HG03571 (cell line): ENCODE measurements at regions not wholly inside any gene's neighbourhood (a gene's known extent, or its start where the extent isn't known, plus 50 kb on each side); places are given as distances from the start of the nearest gene placed in this dataset.

Source experiments
- ATAC-seq: cut with Tn5 transposase; IDR thresholded peaks from one replicate; pipeline ENCODE4 v1.9.1; 2021; ENCODE audit not compliant: unreplicated experiment

DNA sequence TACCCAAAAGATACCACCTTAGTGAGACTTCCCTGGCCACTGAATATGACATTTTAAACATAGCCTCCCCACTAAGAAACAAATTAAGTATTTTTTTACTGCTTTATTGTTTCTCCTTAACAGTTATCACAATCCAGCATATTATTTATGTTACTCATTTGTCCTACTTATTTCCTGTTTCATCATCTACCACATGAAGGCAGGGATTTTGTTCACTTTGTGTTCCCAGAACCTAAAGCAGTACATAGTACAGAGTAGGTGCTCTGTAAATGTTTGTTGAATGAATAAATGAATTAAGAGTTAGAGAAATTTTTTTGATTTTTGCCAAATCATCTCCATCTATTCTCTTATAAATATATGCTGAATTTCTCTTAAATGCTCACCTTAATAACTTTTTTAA, 318.4 kb upstream of the GIMD1 start:
- no peak for ATAC-seq

GRCh38 chr4:106681381-106681921, 312.9 kb upstream of the GIMD1 start:
- no peak for ATAC-seq

DNA sequence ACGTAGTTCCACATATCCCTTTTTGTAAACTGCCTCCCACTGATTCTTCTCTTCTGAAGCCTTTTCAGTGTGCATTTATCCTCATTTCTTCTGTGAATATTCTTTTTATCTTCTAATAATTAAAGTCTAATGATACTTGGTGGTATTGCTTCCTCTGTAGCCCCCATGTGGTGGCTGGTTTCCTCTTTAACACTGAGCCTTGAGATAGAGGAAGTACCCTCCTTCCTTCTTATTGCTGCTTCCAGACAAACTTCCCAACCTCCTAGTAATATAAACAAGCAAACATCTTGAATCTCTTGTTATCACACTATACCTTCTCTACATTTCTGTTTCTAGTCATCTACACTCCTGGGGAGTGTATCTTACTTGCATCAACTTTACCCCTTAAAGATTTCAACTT, 310.5 kb upstream of the GIMD1 start:
- ATAC-seq, result no peak

DNA sequence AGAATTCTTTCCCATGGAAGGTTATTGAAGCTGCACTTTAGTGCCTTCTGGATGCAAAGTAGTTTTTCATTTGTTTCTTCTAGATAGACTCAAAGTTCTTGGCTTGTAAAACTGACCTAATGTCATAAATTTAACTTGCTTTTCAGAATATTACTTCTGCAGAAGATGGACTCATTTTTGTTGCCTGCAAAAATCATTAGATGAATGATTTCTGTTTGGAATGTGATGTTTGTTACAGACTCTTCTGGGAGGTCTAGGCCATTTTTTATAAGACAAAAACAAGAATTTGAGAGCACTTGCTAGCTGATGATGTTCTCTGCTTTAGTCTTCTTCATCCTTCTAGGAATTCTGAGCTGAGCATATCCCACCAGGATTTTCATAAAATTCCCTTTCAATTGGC, 308.6 kb upstream of the GIMD1 start:
- no peak for ATAC-seq

DNA sequence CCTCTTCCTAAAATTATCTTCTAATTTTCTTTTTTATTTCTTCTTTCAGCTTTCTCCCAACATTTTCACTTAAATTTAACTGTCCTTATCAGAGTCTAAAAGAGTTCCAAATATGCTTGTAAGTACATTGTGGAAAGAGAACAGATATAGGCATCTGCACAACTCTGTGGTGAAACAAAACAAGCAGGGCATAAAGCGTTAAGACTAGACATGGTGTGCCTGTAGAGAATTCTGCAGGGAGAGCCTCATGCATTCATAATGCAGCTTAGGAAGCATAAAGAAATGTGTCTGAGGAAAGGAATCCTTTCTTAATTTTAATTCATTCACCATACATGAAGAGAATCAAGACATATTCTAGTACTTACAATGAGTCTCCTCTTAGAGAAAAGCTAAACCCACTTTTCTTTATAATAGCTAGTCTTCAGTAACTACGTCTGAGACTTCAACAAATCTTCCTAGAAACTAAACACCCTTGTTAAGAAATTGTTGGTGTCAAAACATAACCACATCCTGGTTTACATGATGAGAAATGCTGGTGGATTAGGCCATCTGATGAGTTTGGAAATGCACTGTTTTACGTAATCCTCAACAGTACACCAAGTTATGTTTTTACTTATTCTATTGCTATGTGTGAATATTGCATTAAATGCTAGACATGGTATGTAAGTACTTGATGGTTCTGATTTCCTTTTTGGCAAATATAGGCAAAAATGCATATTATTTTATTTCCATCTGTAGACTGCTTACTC, 307.8 kb upstream of the GIMD1 start:
- no peak for ATAC-seq

DNA sequence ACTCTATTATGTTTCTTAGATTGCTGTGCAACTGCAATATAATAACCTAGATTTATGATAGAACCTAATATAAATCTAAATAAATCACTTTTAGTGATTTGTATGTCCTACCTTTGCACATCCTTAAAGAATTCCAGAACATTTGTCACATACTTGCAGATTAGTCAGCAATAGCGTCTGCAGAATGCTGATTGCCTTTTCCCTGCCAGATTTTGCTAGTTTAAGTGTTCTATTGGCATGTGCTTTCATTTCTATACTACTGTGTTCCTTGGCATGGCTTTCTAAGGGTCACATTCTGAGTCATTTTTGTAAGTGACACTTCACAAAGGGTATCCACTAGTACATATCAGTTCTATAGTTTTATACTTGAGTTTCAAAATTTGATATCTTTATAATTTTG, 303.1 kb upstream of the GIMD1 start:
- ATAC-seq, result no peak

GRCh38 chr4:106670976-106671375, 302.4 kb upstream of the GIMD1 start:
- ATAC-seq, result no peak

- no peak for ATAC-seq
Measured at GRCh38 chr4:106659371-106659770, 290.8 kb upstream of the GIMD1 start.

- ATAC-seq, result no peak
Measured at GRCh38 chr4:106652095-106652494, 283.5 kb upstream of the GIMD1 start.

- ATAC-seq, result no peak
Measured at GRCh38 chr4:106650701-106651100, 282.1 kb upstream of the GIMD1 start.

- no peak for ATAC-seq
Measured at GRCh38 chr4:106647451-106647850, 278.9 kb upstream of the GIMD1 start.

DNA sequence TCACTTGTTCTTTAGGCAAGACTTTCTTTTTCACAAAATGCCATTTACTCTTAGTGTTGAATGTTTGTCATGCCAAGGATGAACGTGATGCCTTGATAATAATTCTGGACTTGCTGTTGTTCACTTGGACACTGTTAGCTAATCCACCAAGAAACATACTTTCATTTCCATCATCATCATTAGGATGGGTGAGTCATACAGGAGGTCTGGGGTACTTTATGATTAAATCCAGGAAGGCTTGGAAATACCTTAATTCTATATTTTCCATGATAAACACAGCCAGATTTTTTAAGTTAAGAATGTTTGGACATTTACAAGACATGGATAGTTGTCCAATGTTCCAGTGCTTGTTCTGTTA, 260.7 kb upstream of the GIMD1 start:
- no peak for ATAC-seq

- ATAC-seq, result no peak
Measured at GRCh38 chr4:106628586-106629267, 260.1 kb upstream of the GIMD1 start.

DNA sequence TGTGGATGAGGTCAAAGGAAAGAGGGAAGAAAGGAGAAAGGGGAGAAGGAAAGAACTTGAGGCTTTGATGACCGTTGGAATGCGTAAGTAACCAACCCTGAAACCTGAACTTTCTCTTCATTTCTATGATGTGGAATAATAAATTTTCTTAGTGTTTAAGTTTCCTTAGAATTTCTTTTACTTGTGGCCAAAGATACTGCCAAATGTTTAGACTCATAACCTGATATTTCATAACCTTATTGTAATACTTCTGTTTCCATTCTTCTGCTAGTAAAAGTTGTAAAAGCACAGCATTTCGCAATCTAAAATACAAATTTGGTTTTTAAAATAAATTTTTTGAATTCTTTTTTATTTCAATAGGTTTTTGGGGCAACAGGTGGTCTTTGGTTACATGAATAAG, 258.5 kb upstream of the GIMD1 start:
- no peak for ATAC-seq

DNA sequence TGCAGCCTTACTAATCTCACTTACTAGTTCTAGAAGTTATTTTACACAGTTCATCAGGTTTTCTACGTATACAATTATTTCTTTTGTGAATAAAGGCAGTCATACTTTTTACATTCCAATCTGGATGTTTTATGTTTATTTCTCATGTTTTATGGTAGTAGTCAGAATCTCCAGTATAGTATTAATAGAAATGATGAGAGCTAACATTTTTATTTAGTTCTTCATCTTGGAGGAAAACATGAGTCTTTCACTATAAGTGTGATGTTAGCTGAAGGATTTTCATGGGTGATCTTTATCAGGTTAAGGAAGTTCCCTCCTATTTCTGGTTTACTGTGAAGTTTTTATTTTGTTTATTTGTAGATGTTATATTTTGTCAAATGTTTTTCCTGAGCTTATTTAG, 256.1 kb upstream of the GIMD1 start:
- no peak for ATAC-seq

DNA sequence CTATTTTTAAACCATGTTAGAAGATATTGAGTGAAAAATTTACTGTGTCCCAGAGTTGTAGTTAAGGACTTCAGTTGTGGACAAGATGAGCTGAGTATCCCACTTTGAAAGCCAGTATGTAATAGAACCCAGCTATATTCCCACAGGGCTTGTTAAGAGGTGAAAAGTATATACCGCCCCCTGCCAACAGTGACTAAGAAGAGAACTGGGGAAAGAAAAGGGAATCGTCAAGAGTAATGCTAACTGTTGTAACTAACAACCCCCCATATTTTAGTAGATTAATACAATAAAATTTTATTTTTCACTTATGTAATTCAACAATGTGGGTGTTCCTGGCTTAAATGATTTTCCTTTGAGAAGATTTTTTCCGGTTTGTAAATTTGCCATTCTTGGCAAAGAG, 250.4 kb upstream of the GIMD1 start:
- ATAC-seq, result no peak

DNA sequence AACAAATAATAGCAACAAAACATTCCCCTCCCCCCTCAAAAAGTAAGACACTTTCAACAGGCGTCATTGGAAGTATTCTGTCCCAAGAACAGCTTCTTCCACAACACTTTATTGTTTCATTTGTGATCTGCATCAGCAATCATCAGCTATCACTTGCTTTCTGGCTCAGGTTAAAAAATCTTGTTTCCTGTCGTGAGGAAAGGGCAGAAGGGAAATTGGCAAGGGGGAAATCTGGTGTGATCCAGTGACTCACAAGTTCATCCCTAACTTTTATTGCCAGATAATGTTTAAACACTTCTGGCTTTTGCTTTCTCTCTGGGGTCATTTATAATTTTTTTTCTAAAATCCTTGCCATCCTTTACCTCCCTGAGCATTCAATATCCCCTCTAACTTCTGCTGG, 247.4 kb upstream of the GIMD1 start:
- ATAC-seq, result no peak

DNA sequence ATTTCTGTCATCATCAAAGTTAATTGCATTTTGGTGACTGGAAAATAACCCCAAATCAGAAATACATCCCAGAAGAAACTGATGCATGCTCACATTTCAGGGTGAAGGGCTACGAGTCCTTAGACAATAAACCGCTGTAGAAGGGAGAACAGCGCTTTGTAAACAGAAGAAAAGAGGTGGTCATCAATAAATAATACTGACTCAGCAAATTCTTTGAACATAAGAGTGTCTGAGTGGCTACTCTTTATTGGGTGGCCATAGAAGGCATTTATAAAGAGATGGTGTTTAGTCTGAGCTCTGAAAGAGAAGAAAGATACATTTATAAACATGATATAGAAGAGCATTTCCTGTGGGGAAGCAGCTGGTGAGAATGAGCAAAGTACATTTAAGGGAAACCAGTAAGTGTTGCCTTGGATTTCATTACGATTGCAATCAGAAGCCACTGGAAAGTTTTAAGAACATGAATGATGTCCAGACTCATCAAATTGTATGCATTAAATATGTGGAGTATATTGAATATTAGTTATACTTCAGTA, 246.9 kb upstream of the GIMD1 start:
- ATAC-seq, result no peak

DNA sequence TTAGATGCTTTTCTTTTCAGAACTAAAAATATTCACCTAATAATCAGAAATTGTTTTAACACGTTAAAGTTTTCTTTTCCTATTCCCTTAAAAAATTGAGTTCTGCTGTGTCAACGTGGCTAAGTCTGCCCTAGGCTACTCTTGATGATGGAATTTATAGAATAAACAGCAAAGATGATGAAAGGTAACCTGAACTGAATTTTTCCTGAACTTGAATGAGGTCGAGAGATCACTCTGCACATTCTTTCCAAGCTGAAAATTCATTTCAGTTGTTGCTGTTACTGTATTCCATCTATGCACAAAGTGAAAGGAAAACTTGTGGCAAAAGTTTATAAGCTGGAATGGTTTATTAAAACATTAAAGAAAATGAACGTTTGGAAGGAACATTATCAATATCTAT, 245.9 kb upstream of the GIMD1 start:
- ATAC-seq, result no peak

GRCh38 chr4:106609917-106610316, 241.3 kb upstream of the GIMD1 start:
- ATAC-seq, result no peak

GRCh38 chr4:106607558-106607957, 239.0 kb upstream of the GIMD1 start:
- ATAC-seq, result no peak

GRCh38 chr4:106604319-106605051, 235.9 kb upstream of the GIMD1 start:
- no peak for ATAC-seq
